ENCODE measurements at regions not wholly inside any gene's neighbourhood (a gene's known extent, or its start where the extent isn't known, plus 50 kb on each side); places are given as distances from the start of the nearest gene placed in this dataset.

- TF ChIP-seq CTCF (conservative IDR thresholded peaks at IDR 0.05; ENCODE audit: low read depth in 2 of 2) = no peak
- TF ChIP-seq, protein P1, sequence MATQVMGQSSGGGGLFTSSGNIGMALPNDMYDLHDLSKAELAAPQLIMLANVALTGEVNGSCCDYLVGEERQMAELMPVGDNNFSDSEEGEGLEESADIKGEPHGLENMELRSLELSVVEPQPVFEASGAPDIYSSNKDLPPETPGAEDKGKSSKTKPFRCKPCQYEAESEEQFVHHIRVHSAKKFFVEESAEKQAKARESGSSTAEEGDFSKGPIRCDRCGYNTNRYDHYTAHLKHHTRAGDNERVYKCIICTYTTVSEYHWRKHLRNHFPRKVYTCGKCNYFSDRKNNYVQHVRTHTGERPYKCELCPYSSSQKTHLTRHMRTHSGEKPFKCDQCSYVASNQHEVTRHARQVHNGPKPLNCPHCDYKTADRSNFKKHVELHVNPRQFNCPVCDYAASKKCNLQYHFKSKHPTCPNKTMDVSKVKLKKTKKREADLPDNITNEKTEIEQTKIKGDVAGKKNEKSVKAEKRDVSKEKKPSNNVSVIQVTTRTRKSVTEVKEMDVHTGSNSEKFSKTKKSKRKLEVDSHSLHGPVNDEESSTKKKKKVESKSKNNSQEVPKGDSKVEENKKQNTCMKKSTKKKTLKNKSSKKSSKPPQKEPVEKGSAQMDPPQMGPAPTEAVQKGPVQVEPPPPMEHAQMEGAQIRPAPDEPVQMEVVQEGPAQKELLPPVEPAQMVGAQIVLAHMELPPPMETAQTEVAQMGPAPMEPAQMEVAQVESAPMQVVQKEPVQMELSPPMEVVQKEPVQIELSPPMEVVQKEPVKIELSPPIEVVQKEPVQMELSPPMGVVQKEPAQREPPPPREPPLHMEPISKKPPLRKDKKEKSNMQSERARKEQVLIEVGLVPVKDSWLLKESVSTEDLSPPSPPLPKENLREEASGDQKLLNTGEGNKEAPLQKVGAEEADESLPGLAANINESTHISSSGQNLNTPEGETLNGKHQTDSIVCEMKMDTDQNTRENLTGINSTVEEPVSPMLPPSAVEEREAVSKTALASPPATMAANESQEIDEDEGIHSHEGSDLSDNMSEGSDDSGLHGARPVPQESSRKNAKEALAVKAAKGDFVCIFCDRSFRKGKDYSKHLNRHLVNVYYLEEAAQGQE (IDR thresholded peaks at IDR 0.05; ENCODE audit: unreplicated experiment) = no peak
- TF ChIP-seq STAT1 (IDR thresholded peaks at IDR 0.05; ENCODE audit: unreplicated experiment) = no peak
- no peak for TF ChIP-seq POLR2AphosphoS5 (IDR thresholded peaks at IDR 0.05; ENCODE audit: low read depth)
- TF ChIP-seq JUNB (IDR thresholded peaks at IDR 0.05; ENCODE audit: unreplicated experiment) = no peak
- TF ChIP-seq, protein P2, sequence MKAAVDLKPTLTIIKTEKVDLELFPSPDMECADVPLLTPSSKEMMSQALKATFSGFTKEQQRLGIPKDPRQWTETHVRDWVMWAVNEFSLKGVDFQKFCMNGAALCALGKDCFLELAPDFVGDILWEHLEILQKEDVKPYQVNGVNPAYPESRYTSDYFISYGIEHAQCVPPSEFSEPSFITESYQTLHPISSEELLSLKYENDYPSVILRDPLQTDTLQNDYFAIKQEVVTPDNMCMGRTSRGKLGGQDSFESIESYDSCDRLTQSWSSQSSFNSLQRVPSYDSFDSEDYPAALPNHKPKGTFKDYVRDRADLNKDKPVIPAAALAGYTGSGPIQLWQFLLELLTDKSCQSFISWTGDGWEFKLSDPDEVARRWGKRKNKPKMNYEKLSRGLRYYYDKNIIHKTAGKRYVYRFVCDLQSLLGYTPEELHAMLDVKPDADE (IDR thresholded peaks at IDR 0.05) = no peak
- TF ChIP-seq EZH2 (IDR thresholded peaks at IDR 0.05; ENCODE audit: low read depth, unreplicated experiment) = no peak
- TF ChIP-seq EZH2phosphoT487 (IDR thresholded peaks at IDR 0.05; ENCODE audit: unreplicated experiment) = no peak
- no peak for TF ChIP-seq ZNF114 (CRISPR knock-in tag; IDR thresholded peaks at IDR 0.05)
- no peak for TF ChIP-seq CREB1 (CRISPR knock-in tag; IDR thresholded peaks at IDR 0.05; ENCODE audit: low read depth)
- no peak for TF ChIP-seq NANOG (IDR thresholded peaks at IDR 0.05; ENCODE audit: borderline replicate concordance)
- TF ChIP-seq, protein P3, sequence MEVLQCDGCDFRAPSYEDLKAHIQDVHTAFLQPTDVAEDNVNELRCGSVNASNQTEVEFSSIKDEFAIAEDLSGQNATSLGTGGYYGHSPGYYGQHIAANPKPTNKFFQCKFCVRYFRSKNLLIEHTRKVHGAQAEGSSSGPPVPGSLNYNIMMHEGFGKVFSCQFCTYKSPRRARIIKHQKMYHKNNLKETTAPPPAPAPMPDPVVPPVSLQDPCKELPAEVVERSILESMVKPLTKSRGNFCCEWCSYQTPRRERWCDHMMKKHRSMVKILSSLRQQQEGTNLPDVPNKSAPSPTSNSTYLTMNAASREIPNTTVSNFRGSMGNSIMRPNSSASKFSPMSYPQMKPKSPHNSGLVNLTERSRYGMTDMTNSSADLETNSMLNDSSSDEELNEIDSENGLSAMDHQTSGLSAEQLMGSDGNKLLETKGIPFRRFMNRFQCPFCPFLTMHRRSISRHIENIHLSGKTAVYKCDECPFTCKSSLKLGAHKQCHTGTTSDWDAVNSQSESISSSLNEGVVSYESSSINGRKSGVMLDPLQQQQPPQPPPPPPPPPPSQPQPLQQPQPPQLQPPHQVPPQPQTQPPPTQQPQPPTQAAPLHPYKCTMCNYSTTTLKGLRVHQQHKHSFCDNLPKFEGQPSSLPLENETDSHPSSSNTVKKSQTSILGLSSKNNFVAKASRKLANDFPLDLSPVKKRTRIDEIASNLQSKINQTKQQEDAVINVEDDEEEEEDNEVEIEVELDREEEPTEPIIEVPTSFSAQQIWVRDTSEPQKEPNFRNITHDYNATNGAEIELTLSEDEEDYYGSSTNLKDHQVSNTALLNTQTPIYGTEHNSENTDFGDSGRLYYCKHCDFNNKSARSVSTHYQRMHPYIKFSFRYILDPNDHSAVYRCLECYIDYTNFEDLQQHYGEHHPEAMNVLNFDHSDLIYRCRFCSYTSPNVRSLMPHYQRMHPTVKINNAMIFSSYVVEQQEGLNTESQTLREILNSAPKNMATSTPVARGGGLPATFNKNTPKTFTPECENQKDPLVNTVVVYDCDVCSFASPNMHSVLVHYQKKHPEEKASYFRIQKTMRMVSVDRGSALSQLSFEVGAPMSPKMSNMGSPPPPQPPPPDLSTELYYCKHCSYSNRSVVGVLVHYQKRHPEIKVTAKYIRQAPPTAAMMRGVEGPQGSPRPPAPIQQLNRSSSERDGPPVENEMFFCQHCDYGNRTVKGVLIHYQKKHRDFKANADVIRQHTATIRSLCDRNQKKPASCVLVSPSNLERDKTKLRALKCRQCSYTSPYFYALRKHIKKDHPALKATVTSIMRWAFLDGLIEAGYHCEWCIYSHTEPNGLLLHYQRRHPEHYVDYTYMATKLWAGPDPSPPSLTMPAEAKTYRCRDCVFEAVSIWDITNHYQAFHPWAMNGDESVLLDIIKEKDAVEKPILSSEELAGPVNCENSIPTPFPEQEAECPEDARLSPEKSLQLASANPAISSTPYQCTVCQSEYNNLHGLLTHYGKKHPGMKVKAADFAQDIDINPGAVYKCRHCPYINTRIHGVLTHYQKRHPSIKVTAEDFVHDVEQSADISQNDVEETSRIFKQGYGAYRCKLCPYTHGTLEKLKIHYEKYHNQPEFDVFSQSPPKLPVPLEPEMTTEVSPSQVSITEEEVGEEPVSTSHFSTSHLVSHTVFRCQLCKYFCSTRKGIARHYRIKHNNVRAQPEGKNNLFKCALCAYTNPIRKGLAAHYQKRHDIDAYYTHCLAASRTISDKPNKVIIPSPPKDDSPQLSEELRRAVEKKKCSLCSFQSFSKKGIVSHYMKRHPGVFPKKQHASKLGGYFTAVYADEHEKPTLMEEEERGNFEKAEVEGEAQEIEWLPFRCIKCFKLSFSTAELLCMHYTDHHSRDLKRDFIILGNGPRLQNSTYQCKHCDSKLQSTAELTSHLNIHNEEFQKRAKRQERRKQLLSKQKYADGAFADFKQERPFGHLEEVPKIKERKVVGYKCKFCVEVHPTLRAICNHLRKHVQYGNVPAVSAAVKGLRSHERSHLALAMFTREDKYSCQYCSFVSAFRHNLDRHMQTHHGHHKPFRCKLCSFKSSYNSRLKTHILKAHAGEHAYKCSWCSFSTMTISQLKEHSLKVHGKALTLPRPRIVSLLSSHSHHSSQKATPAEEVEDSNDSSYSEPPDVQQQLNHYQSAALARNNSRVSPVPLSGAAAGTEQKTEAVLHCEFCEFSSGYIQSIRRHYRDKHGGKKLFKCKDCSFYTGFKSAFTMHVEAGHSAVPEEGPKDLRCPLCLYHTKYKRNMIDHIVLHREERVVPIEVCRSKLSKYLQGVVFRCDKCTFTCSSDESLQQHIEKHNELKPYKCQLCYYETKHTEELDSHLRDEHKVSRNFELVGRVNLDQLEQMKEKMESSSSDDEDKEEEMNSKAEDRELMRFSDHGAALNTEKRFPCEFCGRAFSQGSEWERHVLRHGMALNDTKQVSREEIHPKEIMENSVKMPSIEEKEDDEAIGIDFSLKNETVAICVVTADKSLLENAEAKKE (CRISPR knock-in tag; IDR thresholded peaks at IDR 0.05) = no peak
- TF ChIP-seq ZNF331 (CRISPR knock-in tag; IDR thresholded peaks at IDR 0.05; ENCODE audit: low read depth) = no peak
These were observed 287.4 kb downstream of the RBM43 start for GRCh38 chr2:150974234-150974633.

Data from GM23338 (cell line).